GM12878 (cell line): ENCODE measurements at regions not wholly inside any gene's neighbourhood (a gene's known extent, or its start where the extent isn't known, plus 50 kb on each side); places are given as distances from the start of the nearest gene placed in this dataset.

Source experiments
- ATAC-seq: fragments of 200-7000 bp; cut with Tn5 transposase; 3 replicates; pipeline ENCODE4 v1.9.1; 2020; ENCODE audit warnings: mild to moderate bottlenecking, moderate library complexity
- BruUV-seq: library from RNA; stranded (reverse); fragments of 400-500 nt; replicated peaks from 2 replicates; lab custom pipeline; 2021; lab: Mats Ljungman, UMichigan
- CTCF ChIA-PET: fragments of 300-600 bp; sonication (Branson Sonifier 250); formaldehyde crosslinking; extraction: SDS; loops from one replicate; lab custom pipeline; 2021; ENCODE audit warnings: inconsistent platforms; lab: Yijun Ruan, JAX
- POLR2A ChIA-PET: fragments of 350-600 bp; formaldehyde crosslinking; extraction: SDS; loops from one replicate; lab custom pipeline; 2021; ENCODE audit warnings: inconsistent platforms; lab: Charles Lee
- RAD21 ChIA-PET: fragments of 300-600 bp; sonication (Branson Sonifier 250); formaldehyde crosslinking; loops from one replicate; lab custom pipeline; 2023; ENCODE audit warnings: antibody characterized with exemption; ENCODE audit not compliant: unreplicated experiment; lab: Charles Lee
- SMC1A ChIA-PET: fragments of 300-600 bp; sonication (Branson Sonifier 250); formaldehyde crosslinking; loops from one replicate; lab custom pipeline; 2023; ENCODE audit not compliant: unreplicated experiment, uncharacterized antibody; lab: Charles Lee
- DNase-seq: peaks from one replicate; pipeline ENCODE4 v3.0.0-alpha.2; 2011; ENCODE audit warnings: low read depth, low spot score
- FAIRE-seq: peaks from 3 replicates; lab custom pipeline; 2011; peaks lifted over from hg19 to GRCh38; lab: Jason Lieb, UNC
- H2AFZ ChIP-seq: 2 replicates; pipeline ENCODE4 v1.6.0; 2011; ENCODE audit warnings: low read depth, low read length, control low read depth; ENCODE audit not compliant: control insufficient read depth
- H3K27ac ChIP-seq: 2 replicates; pipeline ENCODE4 v1.5.1; 2011; ENCODE audit warnings: control low read depth; ENCODE audit not compliant: control insufficient read depth, insufficient read depth
- H3K27me3 ChIP-seq, 2 experiments: replicated peaks in 1 of 2; 2 replicates each; pipeline versions ENCODE4 v1.6.0 to v1.6.1; 2011; ENCODE audit warnings: low read length in 1 of 2; ENCODE audit not compliant: control insufficient read depth in 2 of 2, insufficient read depth in 2 of 2
- H3K36me3 ChIP-seq, 2 experiments: 2 replicates each; pipeline ENCODE4 v1.5.1; 2011; ENCODE audit warnings: low read length in 1 of 2; ENCODE audit not compliant: control insufficient read depth in 2 of 2, insufficient read depth in 2 of 2
- H3K4me1 ChIP-seq: 2 replicates; pipeline ENCODE4 v1.6.1; 2011; ENCODE audit warnings: mild to moderate bottlenecking, low read length, moderate library complexity, mixed read lengths; ENCODE audit not compliant: control insufficient read depth, insufficient read depth
- H3K4me2 ChIP-seq: 2 replicates; pipeline ENCODE4 v1.6.0; 2011; ENCODE audit warnings: control low read depth; ENCODE audit not compliant: control insufficient read depth, insufficient read depth
- H3K4me3 ChIP-seq: fragments of 200-600 bp; sonication (generic); 2 replicates; pipeline ENCODE4 v1.5.1; 2016
- H3K79me2 ChIP-seq: 2 replicates; pipeline ENCODE4 v1.6.0; 2011; ENCODE audit warnings: low read length; ENCODE audit not compliant: control insufficient read depth, insufficient read depth
- H3K9ac ChIP-seq: 2 replicates; pipeline ENCODE4 v1.8.0; 2011; ENCODE audit warnings: low read length, control low read depth, mixed read lengths; ENCODE audit not compliant: control insufficient read depth, insufficient read depth
- H3K9me3 ChIP-seq: replicated peaks from 3 replicates; pipeline ENCODE4 v1.5.1; 2011; ENCODE audit warnings: mild to moderate bottlenecking, low read length; ENCODE audit not compliant: control insufficient read depth, insufficient read depth
- H4K20me1 ChIP-seq: 2 replicates; pipeline ENCODE4 v1.6.0; 2011; ENCODE audit not compliant: control insufficient read depth, insufficient read depth
- ASH2L ChIP-seq: fragments of 300-600, 200-600 bp; sonication (generic); IDR thresholded peaks from 2 replicates; pipeline ENCODE4 v1.6.1; 2017; ENCODE audit warnings: low read depth, mild to moderate bottlenecking, borderline replicate concordance
- CREB1 ChIP-seq: IDR thresholded peaks from 2 replicates; pipeline ENCODE4 v1.6.1; 2012; ENCODE audit warnings: low read depth, mild to moderate bottlenecking, inconsistent platforms
- IKZF1 ChIP-seq: fragments of 450-650 bp; conservative IDR thresholded peaks from 2 replicates; pipeline ENCODE4 v1.6.1; 2017; ENCODE audit warnings: antibody characterized with exemption, mild to moderate bottlenecking
- MYC ChIP-seq: IDR thresholded peaks from 2 replicates; pipeline ENCODE4 v1.6.1; 2011; ENCODE audit warnings: mild to moderate bottlenecking, low read length, moderate library complexity, inconsistent platforms; ENCODE audit not compliant: insufficient read depth, insufficient replicate concordance, insufficient read length, severe bottlenecking
- NBN ChIP-seq: fragments of 450-650 bp; IDR thresholded peaks from 2 replicates; pipeline ENCODE4 v1.6.1; 2016
- PAX5 ChIP-seq: IDR thresholded peaks from 2 replicates; pipeline ENCODE4 v1.6.1; 2011; ENCODE audit warnings: low read depth, low read length, borderline replicate concordance
- PML ChIP-seq: IDR thresholded peaks from 2 replicates; pipeline ENCODE4 v1.6.1; 2012; ENCODE audit warnings: low read length, inconsistent platforms
- RELA ChIP-seq: fragments of 450-650 bp; IDR thresholded peaks from 2 replicates; pipeline ENCODE4 v1.8.0; 2014; ENCODE audit warnings: borderline replicate concordance; ENCODE audit not compliant: partially characterized antibody
- SIN3A ChIP-seq: IDR thresholded peaks from 2 replicates; pipeline ENCODE4 v1.6.1; 2012; ENCODE audit warnings: low read depth, low read length, improper control_type of control experiment
- SMAD1 ChIP-seq: fragments of 450-650 bp; IDR thresholded peaks from 2 replicates; pipeline ENCODE4 v1.6.1; 2018; ENCODE audit warnings: mild to moderate bottlenecking, low read depth; ENCODE audit not compliant: partially characterized antibody
- SRF ChIP-seq, 2 experiments: IDR thresholded peaks; 2 replicates each; pipeline ENCODE4 v1.6.1; 2011; ENCODE audit warnings: low read depth in 2 of 2, low read length in 2 of 2, mild to moderate bottlenecking in 1 of 2, moderate library complexity in 1 of 2
- TCF3 ChIP-seq: IDR thresholded peaks from 2 replicates; pipeline ENCODE4 v1.6.1; 2012; ENCODE audit warnings: low read depth, mild to moderate bottlenecking, low read length, borderline replicate concordance; ENCODE audit not compliant: insufficient read depth
- WGBS: methylation state at CpG from one replicate; pipeline ENCODE4 v1.1.6; 2016; ENCODE audit warnings: low lambda C conversion rate; ENCODE audit not compliant: insufficient replicate concordance, insufficient coverage; ENCODE audit errors: missing lambda C conversion rate; 5-methylcytosine and 5-hydroxymethylcytosine counted together
- in situ Hi-C: fragments of 300-500 bp; cut with MboI; formaldehyde crosslinking; loops from 9 replicates; pipeline ENCODE4 v1.14.3; 2018; ENCODE audit warnings: mixed read lengths
- intact Hi-C: fragments of 100-400 bp; cut with micrococcal nuclease; formaldehyde crosslinking; loops from one replicate; pipeline ENCODE4 v1.14.2; 2022; ENCODE audit not compliant: unreplicated experiment
- TF ChIP-seq, protein P1 (sequence below): IDR thresholded peaks from 2 replicates; pipeline ENCODE4 v1.6.1; 2012; ENCODE audit warnings: low read length, inconsistent platforms
- TF ChIP-seq, protein P2 (sequence below): IDR thresholded peaks from 2 replicates; pipeline ENCODE4 v1.6.1; 2012; ENCODE audit warnings: improper control_type of control experiment, low read depth, low read length; ENCODE audit not compliant: insufficient replicate concordance
- TF ChIP-seq, protein P3 (sequence below): fragments of 450-650 bp; IDR thresholded peaks from 2 replicates; pipeline ENCODE4 v1.6.1; 2016; ENCODE audit warnings: mild to moderate bottlenecking

DNA sequence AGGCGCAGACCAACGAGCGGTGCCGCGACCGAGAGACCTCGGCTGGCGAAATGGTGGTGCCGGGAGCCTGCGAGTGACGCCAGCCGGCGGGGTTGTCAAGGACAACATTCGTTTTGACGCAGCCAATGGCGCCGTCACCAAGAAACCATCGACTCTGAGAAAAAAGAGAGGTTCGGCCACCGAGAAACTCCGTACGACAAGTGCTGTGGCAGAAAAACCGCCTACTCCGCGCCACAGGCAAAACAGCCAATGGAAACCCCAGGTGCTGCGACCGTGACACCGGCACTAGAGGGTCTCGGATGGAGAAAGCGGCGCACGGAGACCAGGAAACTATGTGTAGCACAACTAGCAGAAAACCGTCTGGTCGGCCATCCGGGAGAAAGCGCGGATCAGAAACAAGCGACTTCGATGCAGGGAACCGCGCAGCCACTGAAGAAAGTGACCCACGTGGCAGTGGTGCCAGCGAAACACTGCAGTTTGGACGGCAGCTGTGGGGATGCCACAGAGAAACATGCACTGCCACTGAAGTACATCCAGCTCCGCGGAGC, 88.8 kb downstream of the ANXA2R start:
- Histone ChIP-seq H2AFZ (peak overlapping the region; percentile 70), H3K9me3 (no peaks in the 10 kb centered on the region; the same call in 2 of the 3 replicates), H3K27ac (peak overlapping the region; percentile 51), H3K4me3 (peak overlapping the region; percentile 62), H3K79me2 (no peaks in the 10 kb centered on the region), H4K20me1 (no peaks in the 10 kb centered on the region), H3K36me3 (no peaks in the 10 kb centered on the region), H3K4me1 (peaks cover 13% of the 10 kb centered on the region), H3K27me3 (no peaks in the 10 kb centered on the region; a peak in 1 of 4 replicates), H3K4me2 (peak overlapping the region; percentile 100), H3K9ac (peak overlapping the region; percentile 87)
- RAD21 ChIA-PET, result interaction anchor here (1.3 to 2.6 kb wide), 2 partner anchors 40 to 90 kb away, joined by 3 to 16 read pairs; no protein-coding TSS in a partner anchor
- CTCF ChIA-PET, result interaction anchor here (1.3 to 2.6 kb wide), 4 partner anchors 39 to 90 kb away, joined by 3 to 10 read pairs (median 8); no protein-coding TSS in a partner anchor
- peak; percentile 72 for FAIRE-seq
- in situ Hi-C loops, result loop anchor here (5.0 kb wide), 2 partner anchors 41 to 91 kb away; partner anchors contain the start of gene ANXA2R
- no TSS peak for BruUV-seq
- intact Hi-C loops, result loop anchor here (1.0 to 2.0 kb wide), 3 partner anchors 42 to 113 kb away; no protein-coding TSS in a partner anchor
- peak; percentile 57 for ATAC-seq
- WGBS, result 1% methylated on average over 45 of the region's 46 CpGs
- SMC1A ChIA-PET, result interaction anchor here (0.6 to 2.8 kb wide), 2 partner anchors 43 to 118 kb away, joined by 3 to 8 read pairs; no protein-coding TSS in a partner anchor
- POLR2A ChIA-PET, result interaction anchor here (1.4 to 2.2 kb wide), 2 partner anchors 41 to 56 kb away, joined by 4 to 7 read pairs; no protein-coding TSS in a partner anchor
- DNase-seq, result peak; percentile 13
- TF ChIP-seq SMAD1, result no peak
- 0 out of 2 replicates have a peak, but pooled peaks have one; percentile 48 for TF ChIP-seq TCF3
- no peak for TF ChIP-seq RELA
- TF ChIP-seq IKZF1, result 0 out of 2 replicates have a peak, but pooled peaks have one; percentile 26
- TF ChIP-seq PAX5, result 0 out of 2 replicates have a peak, but pooled peaks have one; percentile 47
- TF ChIP-seq, protein P1, sequence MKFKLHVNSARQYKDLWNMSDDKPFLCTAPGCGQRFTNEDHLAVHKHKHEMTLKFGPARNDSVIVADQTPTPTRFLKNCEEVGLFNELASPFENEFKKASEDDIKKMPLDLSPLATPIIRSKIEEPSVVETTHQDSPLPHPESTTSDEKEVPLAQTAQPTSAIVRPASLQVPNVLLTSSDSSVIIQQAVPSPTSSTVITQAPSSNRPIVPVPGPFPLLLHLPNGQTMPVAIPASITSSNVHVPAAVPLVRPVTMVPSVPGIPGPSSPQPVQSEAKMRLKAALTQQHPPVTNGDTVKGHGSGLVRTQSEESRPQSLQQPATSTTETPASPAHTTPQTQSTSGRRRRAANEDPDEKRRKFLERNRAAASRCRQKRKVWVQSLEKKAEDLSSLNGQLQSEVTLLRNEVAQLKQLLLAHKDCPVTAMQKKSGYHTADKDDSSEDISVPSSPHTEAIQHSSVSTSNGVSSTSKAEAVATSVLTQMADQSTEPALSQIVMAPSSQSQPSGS, result no peak
- TF ChIP-seq NBN, result 0 out of 2 replicates have a peak, but pooled peaks have one; percentile 35
- TF ChIP-seq PML, result peak; percentile 55; the same call in 1 of the 2 replicates
- TF ChIP-seq, protein P2, sequence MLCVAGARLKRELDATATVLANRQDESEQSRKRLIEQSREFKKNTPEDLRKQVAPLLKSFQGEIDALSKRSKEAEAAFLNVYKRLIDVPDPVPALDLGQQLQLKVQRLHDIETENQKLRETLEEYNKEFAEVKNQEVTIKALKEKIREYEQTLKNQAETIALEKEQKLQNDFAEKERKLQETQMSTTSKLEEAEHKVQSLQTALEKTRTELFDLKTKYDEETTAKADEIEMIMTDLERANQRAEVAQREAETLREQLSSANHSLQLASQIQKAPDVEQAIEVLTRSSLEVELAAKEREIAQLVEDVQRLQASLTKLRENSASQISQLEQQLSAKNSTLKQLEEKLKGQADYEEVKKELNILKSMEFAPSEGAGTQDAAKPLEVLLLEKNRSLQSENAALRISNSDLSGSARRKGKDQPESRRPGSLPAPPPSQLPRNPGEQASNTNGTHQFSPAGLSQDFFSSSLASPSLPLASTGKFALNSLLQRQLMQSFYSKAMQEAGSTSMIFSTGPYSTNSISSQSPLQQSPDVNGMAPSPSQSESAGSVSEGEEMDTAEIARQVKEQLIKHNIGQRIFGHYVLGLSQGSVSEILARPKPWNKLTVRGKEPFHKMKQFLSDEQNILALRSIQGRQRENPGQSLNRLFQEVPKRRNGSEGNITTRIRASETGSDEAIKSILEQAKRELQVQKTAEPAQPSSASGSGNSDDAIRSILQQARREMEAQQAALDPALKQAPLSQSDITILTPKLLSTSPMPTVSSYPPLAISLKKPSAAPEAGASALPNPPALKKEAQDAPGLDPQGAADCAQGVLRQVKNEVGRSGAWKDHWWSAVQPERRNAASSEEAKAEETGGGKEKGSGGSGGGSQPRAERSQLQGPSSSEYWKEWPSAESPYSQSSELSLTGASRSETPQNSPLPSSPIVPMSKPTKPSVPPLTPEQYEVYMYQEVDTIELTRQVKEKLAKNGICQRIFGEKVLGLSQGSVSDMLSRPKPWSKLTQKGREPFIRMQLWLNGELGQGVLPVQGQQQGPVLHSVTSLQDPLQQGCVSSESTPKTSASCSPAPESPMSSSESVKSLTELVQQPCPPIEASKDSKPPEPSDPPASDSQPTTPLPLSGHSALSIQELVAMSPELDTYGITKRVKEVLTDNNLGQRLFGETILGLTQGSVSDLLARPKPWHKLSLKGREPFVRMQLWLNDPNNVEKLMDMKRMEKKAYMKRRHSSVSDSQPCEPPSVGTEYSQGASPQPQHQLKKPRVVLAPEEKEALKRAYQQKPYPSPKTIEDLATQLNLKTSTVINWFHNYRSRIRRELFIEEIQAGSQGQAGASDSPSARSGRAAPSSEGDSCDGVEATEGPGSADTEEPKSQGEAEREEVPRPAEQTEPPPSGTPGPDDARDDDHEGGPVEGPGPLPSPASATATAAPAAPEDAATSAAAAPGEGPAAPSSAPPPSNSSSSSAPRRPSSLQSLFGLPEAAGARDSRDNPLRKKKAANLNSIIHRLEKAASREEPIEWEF, result no peak
- 0 out of 4 replicates have a peak, but pooled peaks of 1 of the 2 experiments have one; percentile 2 for TF ChIP-seq SRF (IDR thresholded peaks at IDR 0.05; ENCODE audit: low read depth in 2 of 2, low read length in 2 of 2)
- peak; percentile 89 for TF ChIP-seq CREB1
- TF ChIP-seq SIN3A, result peak; percentile 68; the same call in 1 of the 2 replicates
- TF ChIP-seq ASH2L, result 0 out of 2 replicates have a peak, but pooled peaks have one; percentile 21
- TF ChIP-seq MYC, result peak; percentile 31
- TF ChIP-seq, protein P3, sequence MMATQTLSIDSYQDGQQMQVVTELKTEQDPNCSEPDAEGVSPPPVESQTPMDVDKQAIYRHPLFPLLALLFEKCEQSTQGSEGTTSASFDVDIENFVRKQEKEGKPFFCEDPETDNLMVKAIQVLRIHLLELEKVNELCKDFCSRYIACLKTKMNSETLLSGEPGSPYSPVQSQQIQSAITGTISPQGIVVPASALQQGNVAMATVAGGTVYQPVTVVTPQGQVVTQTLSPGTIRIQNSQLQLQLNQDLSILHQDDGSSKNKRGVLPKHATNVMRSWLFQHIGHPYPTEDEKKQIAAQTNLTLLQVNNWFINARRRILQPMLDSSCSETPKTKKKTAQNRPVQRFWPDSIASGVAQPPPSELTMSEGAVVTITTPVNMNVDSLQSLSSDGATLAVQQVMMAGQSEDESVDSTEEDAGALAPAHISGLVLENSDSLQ, result 0 out of 2 replicates have a peak, but pooled peaks have one; percentile 39
